Activated naive CD8-positive, alpha-beta T cell treated with anti-CD3 and anti-CD28 coated beads for 36 hours (primary cell): ENCODE measurements at regions not wholly inside any gene's neighbourhood (a gene's known extent, or its start where the extent isn't known, plus 50 kb on each side); places are given as distances from the start of the nearest gene placed in this dataset.

Source experiments
- DNase-seq: peaks from one replicate; pipeline ENCODE4 v3.0.0; 2021
- H3K27ac Mint-ChIP-seq: one replicate; pipeline ENCODE4 v1.8.0; 2022; ENCODE audit warnings: mild to moderate bottlenecking, moderate library complexity, mixed read lengths
- H3K27me3 Mint-ChIP-seq: one replicate; pipeline ENCODE4 v1.8.0; 2022; ENCODE audit warnings: mild to moderate bottlenecking, mixed read lengths
- H3K36me3 Mint-ChIP-seq: one replicate; pipeline ENCODE4 v1.8.0; 2021; ENCODE audit warnings: mild to moderate bottlenecking, mixed read lengths
- H3K4me1 Mint-ChIP-seq: one replicate; pipeline ENCODE4 v1.8.0; 2021; ENCODE audit warnings: mixed read lengths
- H3K4me3 Mint-ChIP-seq: one replicate; pipeline ENCODE4 v1.8.0; 2022; ENCODE audit warnings: mild to moderate bottlenecking, moderate library complexity, mixed read lengths
- H3K9me3 Mint-ChIP-seq: one replicate; pipeline ENCODE4 v1.8.0; 2022; ENCODE audit warnings: mixed read lengths

- H3K36me3 Mint-ChIP-seq = no peaks in the 10 kb centered on the region
- no peak for DNase-seq
- H3K27ac Mint-ChIP-seq = no peak overlapping the region
- H3K27me3 Mint-ChIP-seq = peaks cover 6% of the 10 kb centered on the region
- H3K4me3 Mint-ChIP-seq = no peak overlapping the region
- H3K4me1 Mint-ChIP-seq = no peaks in the 10 kb centered on the region
- H3K9me3 Mint-ChIP-seq = no peaks in the 10 kb centered on the region
Observed at GRCh38 chr6:129932321-129932720, 71.2 kb upstream of the TMEM244 start.

GRCh38 chr6:129929433-129929832 lies 68.3 kb upstream of the TMEM244 start:
- Mint-ChIP-seq H3K27me3 (peaks cover 3% of the 10 kb centered on the region), H3K4me3 (no peak overlapping the region), H3K9me3 (no peaks in the 10 kb centered on the region), H3K27ac (no peak overlapping the region), H3K4me1 (no peaks in the 10 kb centered on the region), H3K36me3 (no peaks in the 10 kb centered on the region)
- DNase-seq = no peak

DNA sequence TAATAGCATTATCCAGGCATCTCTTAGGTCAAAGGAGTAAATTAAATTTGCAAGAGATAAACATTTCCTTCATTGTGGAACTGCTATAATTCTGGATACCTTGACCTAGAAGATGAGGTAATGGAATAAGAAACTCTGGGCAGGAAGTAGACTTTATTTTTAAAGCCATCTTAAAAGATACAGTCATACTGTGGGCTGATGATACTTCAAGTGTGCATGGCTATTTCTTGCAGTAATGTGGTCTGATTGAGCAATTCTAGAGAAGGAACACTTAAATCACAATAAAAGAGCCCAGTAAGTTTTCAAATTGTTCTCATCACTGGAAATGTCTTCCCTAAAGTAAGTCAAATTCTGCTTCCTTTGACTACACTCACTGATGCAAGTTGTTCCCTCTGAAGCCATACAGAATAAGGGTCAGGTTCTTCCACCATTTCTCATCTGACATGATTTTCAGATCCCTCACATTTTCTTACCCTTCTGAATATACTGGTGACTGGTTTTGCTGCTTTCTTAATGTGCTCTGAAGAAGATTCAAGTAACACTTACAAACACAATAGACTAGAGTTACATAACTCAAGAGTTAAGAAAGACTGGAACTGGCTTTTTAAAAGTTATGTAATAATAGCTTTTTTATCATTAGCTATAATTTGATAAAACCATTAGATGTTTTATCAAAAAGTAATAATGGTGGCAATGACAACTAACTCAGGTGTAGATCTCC lies 62.6 kb upstream of the TMEM244 start:
- H3K27ac Mint-ChIP-seq = no peak overlapping the region
- H3K36me3 Mint-ChIP-seq = no peaks in the 10 kb centered on the region
- no peaks in the 10 kb centered on the region for H3K9me3 Mint-ChIP-seq
- no peak for DNase-seq
- H3K27me3 Mint-ChIP-seq = peaks cover 3% of the 10 kb centered on the region
- peaks cover 3% of the 10 kb centered on the region for H3K4me1 Mint-ChIP-seq
- no peak overlapping the region for H3K4me3 Mint-ChIP-seq

DNA sequence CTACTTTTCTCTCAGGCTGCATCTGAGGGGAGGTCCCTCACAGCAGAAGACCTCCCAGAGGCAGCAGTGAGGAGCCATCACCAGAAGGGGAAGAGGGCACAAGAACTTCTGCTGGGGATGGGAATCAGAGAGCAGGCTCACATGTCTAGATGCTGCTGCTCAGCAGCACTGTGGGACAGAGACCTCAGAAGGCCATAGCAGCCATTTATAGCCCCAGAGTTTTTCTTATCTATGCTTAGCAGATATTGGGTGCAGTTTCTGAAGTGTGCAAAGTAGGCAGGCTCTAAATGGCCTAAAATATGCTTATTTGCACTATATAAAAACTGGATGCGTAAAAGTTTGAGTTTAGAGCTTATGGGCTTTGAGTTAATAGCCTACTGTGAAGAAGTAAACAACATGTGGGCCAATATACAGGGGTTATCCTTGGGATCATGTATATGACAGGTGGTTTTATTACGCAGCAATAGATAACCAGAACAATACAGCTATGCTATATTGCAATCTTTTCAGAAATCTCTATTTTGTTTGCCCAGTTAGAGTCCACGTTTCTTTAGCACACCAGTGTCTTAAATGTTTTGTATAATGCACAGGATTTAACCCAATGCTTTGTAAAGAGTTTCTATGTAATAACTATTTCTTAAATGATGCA lies 60.2 kb upstream of the TMEM244 start:
- Mint-ChIP-seq H3K27ac (no peak overlapping the region), H3K4me1 (peaks cover 6% of the 10 kb centered on the region), H3K4me3 (no peak overlapping the region), H3K9me3 (no peaks in the 10 kb centered on the region), H3K36me3 (no peaks in the 10 kb centered on the region), H3K27me3 (no peaks in the 10 kb centered on the region)
- no peak for DNase-seq

GRCh38 chr6:129920103-129920798 lies 59.1 kb upstream of the TMEM244 start:
- H3K36me3 Mint-ChIP-seq = no peaks in the 10 kb centered on the region
- H3K4me3 Mint-ChIP-seq = no peak overlapping the region
- H3K27me3 Mint-ChIP-seq = no peaks in the 10 kb centered on the region
- no peak overlapping the region for H3K27ac Mint-ChIP-seq
- DNase-seq = no peak
- H3K9me3 Mint-ChIP-seq = no peaks in the 10 kb centered on the region
- H3K4me1 Mint-ChIP-seq = peaks cover 6% of the 10 kb centered on the region

DNA sequence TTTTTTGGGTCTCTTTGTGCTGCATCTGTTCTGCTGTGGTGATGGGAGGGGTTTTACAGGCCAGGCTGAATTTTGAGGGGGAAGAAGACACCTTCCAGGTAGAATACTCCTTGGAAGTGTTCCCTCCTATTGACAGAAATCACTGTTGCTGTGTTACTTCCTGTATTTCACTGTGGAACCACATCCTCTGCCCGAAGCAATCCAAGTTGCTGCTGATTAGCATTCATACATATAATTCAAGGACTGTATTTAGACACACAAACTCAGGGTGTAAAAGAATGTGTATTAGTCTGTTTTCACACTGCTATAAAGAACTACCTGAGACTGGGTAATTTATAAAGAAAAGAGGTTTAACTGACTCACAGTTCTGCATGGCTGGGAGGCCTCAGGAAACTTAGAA lies 50.6 kb upstream of the TMEM244 start:
- H3K27ac Mint-ChIP-seq = no peak overlapping the region
- no peaks in the 10 kb centered on the region for H3K9me3 Mint-ChIP-seq
- no peak for DNase-seq
- H3K4me1 Mint-ChIP-seq = no peaks in the 10 kb centered on the region
- no peaks in the 10 kb centered on the region for H3K27me3 Mint-ChIP-seq
- no peaks in the 10 kb centered on the region for H3K36me3 Mint-ChIP-seq
- no peak overlapping the region for H3K4me3 Mint-ChIP-seq
